ENCODE measurements at regions not wholly inside any gene's neighbourhood (a gene's known extent, or its start where the extent isn't known, plus 50 kb on each side); places are given as distances from the start of the nearest gene placed in this dataset.

DNA sequence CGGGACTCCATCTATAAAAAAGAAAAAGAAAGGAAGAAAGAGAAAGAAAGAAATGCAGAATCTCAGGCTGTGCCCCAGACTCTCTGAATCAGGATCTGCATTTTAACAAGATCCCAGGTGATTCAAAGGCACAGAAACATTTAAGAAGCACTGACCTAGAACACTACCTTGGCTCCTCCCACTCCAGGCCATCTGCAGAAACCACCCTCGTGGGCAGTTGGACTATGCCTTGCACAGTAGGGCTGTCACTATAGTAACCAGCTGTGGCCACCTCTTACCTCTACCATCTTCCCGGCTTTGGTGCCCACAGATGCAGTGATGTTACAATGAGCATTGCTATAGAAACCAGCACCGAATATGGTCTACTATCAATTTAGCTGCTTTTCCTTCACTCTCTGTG is 110.9 kb upstream of the PWP1 start:
- Mint-ChIP-seq H3K4me3 (ENCODE audit: unreplicated experiment) (no peak overlapping the region), H3K4me1 (ENCODE audit: low read depth) (peaks cover 10% of the 10 kb centered on the region), H3K27me3 (ENCODE audit: low read depth) (peaks cover 12% of the 10 kb centered on the region), H3K9me3 (ENCODE audit: low read depth) (peaks cover 3% of the 10 kb centered on the region), H3K27ac (ENCODE audit: unreplicated experiment) (no peak overlapping the region), H3K36me3 (ENCODE audit: low read depth) (no peaks in the 10 kb centered on the region)
- TF ChIP-seq CTCF (IDR thresholded peaks at IDR 0.05), result no peak
- no peak for DNase-seq (ENCODE audit: low spot score)

DNA sequence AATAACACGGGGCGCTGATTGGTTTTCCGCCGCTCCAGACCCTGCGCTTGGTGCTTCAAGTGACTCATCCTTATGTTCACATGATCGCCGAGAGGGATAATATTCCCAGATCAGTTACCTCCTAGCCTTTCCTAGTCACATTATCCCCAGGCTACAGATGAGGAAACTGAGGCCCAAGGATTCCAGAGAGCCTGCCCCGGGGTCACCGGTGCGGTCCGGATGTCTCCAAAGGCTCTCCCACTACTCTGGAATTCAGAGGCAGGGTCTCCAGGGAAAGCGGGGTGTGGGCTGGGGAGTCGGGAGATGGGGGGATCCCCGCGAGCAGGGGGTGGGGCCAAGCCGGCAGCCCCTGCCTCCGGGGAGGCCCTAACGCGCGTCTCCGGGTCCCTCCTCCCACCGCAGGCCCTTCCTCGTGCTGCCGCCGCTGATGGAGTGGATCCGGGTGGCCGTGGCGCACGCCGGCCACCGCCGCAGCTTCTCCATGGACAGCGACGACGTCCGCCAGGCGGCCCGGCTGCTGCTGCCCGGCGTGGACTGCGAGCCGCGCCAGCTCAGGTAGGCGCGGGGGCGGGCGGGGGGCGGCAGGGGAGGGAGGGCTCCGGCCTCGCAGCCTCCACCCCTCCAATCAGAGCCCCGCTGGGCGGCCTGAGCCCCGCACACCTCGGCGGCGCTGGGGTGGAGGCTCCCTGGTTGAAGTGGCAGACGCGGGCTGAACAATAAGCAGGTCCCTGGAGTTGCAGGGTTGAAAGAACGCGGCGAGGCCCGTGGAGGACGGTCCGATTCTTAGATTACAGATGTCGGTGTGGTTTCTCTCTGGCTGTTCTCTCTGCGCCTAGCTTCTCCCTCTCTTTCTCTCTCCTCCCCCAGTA is 104.6 kb upstream of the PWP1 start:
- H3K27me3 Mint-ChIP-seq (ENCODE audit: low read depth), result peaks cover 23% of the 10 kb centered on the region
- DNase-seq (ENCODE audit: low spot score), result no peak
- H3K4me1 Mint-ChIP-seq (ENCODE audit: low read depth), result peaks cover 10% of the 10 kb centered on the region
- H3K27ac Mint-ChIP-seq (ENCODE audit: unreplicated experiment), result no peak overlapping the region
- TF ChIP-seq CTCF (IDR thresholded peaks at IDR 0.05), result peak; percentile 13
- no peaks in the 10 kb centered on the region for H3K9me3 Mint-ChIP-seq (ENCODE audit: low read depth)
- no peak overlapping the region for H3K4me3 Mint-ChIP-seq (ENCODE audit: unreplicated experiment)
- H3K36me3 Mint-ChIP-seq (ENCODE audit: low read depth), result no peaks in the 10 kb centered on the region

DNA sequence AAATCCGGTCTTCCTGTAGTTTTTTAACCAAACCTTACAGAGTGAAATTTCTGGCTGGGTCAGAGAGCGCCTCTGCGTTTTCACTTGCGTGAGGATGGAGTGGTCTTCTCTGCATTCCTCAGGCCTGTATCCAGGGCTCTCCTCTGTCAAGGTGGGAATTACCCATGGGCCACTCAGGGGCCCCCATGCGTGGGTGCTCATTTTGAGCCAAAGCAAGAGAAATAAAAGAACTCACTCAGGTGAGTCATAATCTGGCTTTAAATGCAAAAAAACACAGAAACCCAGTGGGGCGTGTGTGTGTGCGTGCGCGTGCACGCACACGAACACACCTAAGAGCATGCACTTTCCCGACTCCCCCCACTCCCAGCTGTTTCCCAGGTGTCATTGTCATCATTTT is 104.0 kb upstream of the PWP1 start:
- H3K36me3 Mint-ChIP-seq (ENCODE audit: low read depth), result no peaks in the 10 kb centered on the region

GRCh38 chr12:107583551-107583950 is 102.0 kb upstream of the PWP1 start:
- Mint-ChIP-seq H3K27ac (ENCODE audit: unreplicated experiment) (no peak overlapping the region), H3K4me3 (ENCODE audit: unreplicated experiment) (no peak overlapping the region), H3K9me3 (ENCODE audit: low read depth) (peaks cover 16% of the 10 kb centered on the region), H3K36me3 (ENCODE audit: low read depth) (no peaks in the 10 kb centered on the region), H3K27me3 (ENCODE audit: low read depth) (peaks cover 24% of the 10 kb centered on the region), H3K4me1 (ENCODE audit: low read depth) (peaks cover under 1% of the 10 kb centered on the region)
- DNase-seq (ENCODE audit: low spot score), result no peak
- no peak for TF ChIP-seq CTCF (IDR thresholded peaks at IDR 0.05)

More for the DNA sequence above, 104.0 kb upstream of the PWP1 start:
- Mint-ChIP-seq H3K4me3 (ENCODE audit: unreplicated experiment) (no peak overlapping the region), H3K9me3 (ENCODE audit: low read depth) (peaks cover under 1% of the 10 kb centered on the region), H3K27me3 (ENCODE audit: low read depth) (peaks cover 21% of the 10 kb centered on the region), H3K4me1 (ENCODE audit: low read depth) (peaks cover 10% of the 10 kb centered on the region), H3K27ac (ENCODE audit: unreplicated experiment) (no peak overlapping the region)
- TF ChIP-seq CTCF (IDR thresholded peaks at IDR 0.05), result no peak
- DNase-seq (ENCODE audit: low spot score), result no peak

GRCh38 chr12:107584563-107584962 is 101.0 kb upstream of the PWP1 start:
- H3K27ac Mint-ChIP-seq (ENCODE audit: unreplicated experiment), result no peak overlapping the region
- H3K27me3 Mint-ChIP-seq (ENCODE audit: low read depth), result peaks cover 24% of the 10 kb centered on the region

More at GRCh38 chr12:107584563-107584962, 101.0 kb upstream of the PWP1 start:
- Mint-ChIP-seq H3K4me3 (ENCODE audit: unreplicated experiment) (no peak overlapping the region), H3K36me3 (ENCODE audit: low read depth) (no peaks in the 10 kb centered on the region), H3K4me1 (ENCODE audit: low read depth) (no peaks in the 10 kb centered on the region), H3K9me3 (ENCODE audit: low read depth) (peaks cover 16% of the 10 kb centered on the region)
- no peak for DNase-seq (ENCODE audit: low spot score)
- TF ChIP-seq CTCF (IDR thresholded peaks at IDR 0.05), result no peak

Measured in chondrocyte (in vitro differentiated cells).